ENCODE measurements at regions not wholly inside any gene's neighbourhood (a gene's known extent, or its start where the extent isn't known, plus 50 kb on each side); places are given as distances from the start of the nearest gene placed in this dataset.

- Histone ChIP-seq H3K4me1 (no peaks in the 10 kb centered on the region), H3K27me3 (no peaks in the 10 kb centered on the region), H3K4me3 (replicated peaks in 1 of 3) (no peak overlapping the region), H3K27ac (no peak overlapping the region), H3K36me3 (no peaks in the 10 kb centered on the region), H3K9me3 (no peaks in the 10 kb centered on the region)
- 74 to 77% methylated on average over 4 of the region's 4 CpGs for WGBS, 2 donors
- intact Hi-C loops (cut with DNase I): no loop called here
- DNase-seq: no peak
- TF ChIP-seq POLR2A (IDR thresholded peaks at IDR 0.05): no peak
- TF ChIP-seq, protein P1, sequence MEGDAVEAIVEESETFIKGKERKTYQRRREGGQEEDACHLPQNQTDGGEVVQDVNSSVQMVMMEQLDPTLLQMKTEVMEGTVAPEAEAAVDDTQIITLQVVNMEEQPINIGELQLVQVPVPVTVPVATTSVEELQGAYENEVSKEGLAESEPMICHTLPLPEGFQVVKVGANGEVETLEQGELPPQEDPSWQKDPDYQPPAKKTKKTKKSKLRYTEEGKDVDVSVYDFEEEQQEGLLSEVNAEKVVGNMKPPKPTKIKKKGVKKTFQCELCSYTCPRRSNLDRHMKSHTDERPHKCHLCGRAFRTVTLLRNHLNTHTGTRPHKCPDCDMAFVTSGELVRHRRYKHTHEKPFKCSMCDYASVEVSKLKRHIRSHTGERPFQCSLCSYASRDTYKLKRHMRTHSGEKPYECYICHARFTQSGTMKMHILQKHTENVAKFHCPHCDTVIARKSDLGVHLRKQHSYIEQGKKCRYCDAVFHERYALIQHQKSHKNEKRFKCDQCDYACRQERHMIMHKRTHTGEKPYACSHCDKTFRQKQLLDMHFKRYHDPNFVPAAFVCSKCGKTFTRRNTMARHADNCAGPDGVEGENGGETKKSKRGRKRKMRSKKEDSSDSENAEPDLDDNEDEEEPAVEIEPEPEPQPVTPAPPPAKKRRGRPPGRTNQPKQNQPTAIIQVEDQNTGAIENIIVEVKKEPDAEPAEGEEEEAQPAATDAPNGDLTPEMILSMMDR (IDR thresholded peaks at IDR 0.05): no peak
Observed at GRCh38 chr11:129248618-129249017, 56.5 kb upstream of the ARHGAP32 start.

- intact Hi-C loops (cut with DNase I): no loop called here
- Histone ChIP-seq H3K9me3 (no peaks in the 10 kb centered on the region), H3K4me1 (no peaks in the 10 kb centered on the region), H3K4me3 (replicated peaks in 1 of 3) (no peak overlapping the region), H3K27ac (no peak overlapping the region), H3K27me3 (no peaks in the 10 kb centered on the region), H3K36me3 (no peaks in the 10 kb centered on the region)
- WGBS, 2 donors: 91% methylated on average over 1 of the region's 1 CpG
- no peak for DNase-seq
- no peak for TF ChIP-seq POLR2A (IDR thresholded peaks at IDR 0.05)
- TF ChIP-seq, protein P1 (IDR thresholded peaks at IDR 0.05): no peak
Observed at GRCh38 chr11:129247135-129247534, 55.0 kb upstream of the ARHGAP32 start.

- 91 to 92% methylated on average over 2 of the region's 2 CpGs for WGBS, 2 donors
- no peak for TF ChIP-seq POLR2A (IDR thresholded peaks at IDR 0.05)
- TF ChIP-seq, protein P1 (IDR thresholded peaks at IDR 0.05): no peak
- DNase-seq: no peak
- Histone ChIP-seq H3K36me3 (no peaks in the 10 kb centered on the region), H3K27ac (no peak overlapping the region), H3K4me1 (no peaks in the 10 kb centered on the region), H3K27me3 (no peaks in the 10 kb centered on the region), H3K9me3 (no peaks in the 10 kb centered on the region), H3K4me3 (replicated peaks in 1 of 3) (no peak overlapping the region)
- intact Hi-C loops (cut with DNase I): no loop called here
Observed at GRCh38 chr11:129242855-129243254, 50.7 kb upstream of the ARHGAP32 start.

Data from thyroid gland (tissue), 4 donors.